Activated CD4-positive, alpha-beta T cell treated with anti-CD3 and anti-CD28 coated beads for 1 hour (primary cell): ENCODE measurements at regions not wholly inside any gene's neighbourhood (a gene's known extent, or its start where the extent isn't known, plus 50 kb on each side); places are given as distances from the start of the nearest gene placed in this dataset.

Experiments used
- DNase-seq: peaks from one replicate; pipeline ENCODE4 v3.0.0-alpha.2; 2020

- DNase-seq: no peak
Measured at GRCh38 chr2:41926614-41927580, 120.9 kb upstream of the PKDCC start.

- no peak for DNase-seq
Measured at GRCh38 chr2:41927581-41928264, 120.1 kb upstream of the PKDCC start.

- no peak for DNase-seq
Measured at GRCh38 chr2:41928526-41928925, 119.3 kb upstream of the PKDCC start.

- no peak for DNase-seq
Measured at GRCh38 chr2:41930807-41931566, 116.8 kb upstream of the PKDCC start.

GRCh38 chr2:41932241-41933045, 115.4 kb upstream of the PKDCC start:
- no peak for DNase-seq

- no peak for DNase-seq
Measured at GRCh38 chr2:41933046-41933420, 114.8 kb upstream of the PKDCC start.

GRCh38 chr2:41933585-41934320, 114.1 kb upstream of the PKDCC start:
- no peak for DNase-seq

GRCh38 chr2:41934329-41934958, 113.4 kb upstream of the PKDCC start:
- DNase-seq: no peak

GRCh38 chr2:41935002-41935401, 112.8 kb upstream of the PKDCC start:
- no peak for DNase-seq

GRCh38 chr2:41935825-41936224, 112.0 kb upstream of the PKDCC start:
- no peak for DNase-seq

GRCh38 chr2:41936771-41937463, 110.9 kb upstream of the PKDCC start:
- no peak for DNase-seq

- DNase-seq: no peak
Measured at GRCh38 chr2:41937464-41937906, 110.3 kb upstream of the PKDCC start.

GRCh38 chr2:41937921-41938708, 109.7 kb upstream of the PKDCC start:
- DNase-seq: no peak

GRCh38 chr2:41940060-41940744, 107.6 kb upstream of the PKDCC start:
- DNase-seq: no peak

- no peak for DNase-seq
Measured at GRCh38 chr2:41940745-41941063, 107.1 kb upstream of the PKDCC start.

GRCh38 chr2:41941831-41942230, 106.0 kb upstream of the PKDCC start:
- DNase-seq: no peak

GRCh38 chr2:41942278-41942677, 105.5 kb upstream of the PKDCC start:
- no peak for DNase-seq

GRCh38 chr2:41943159-41943558, 104.7 kb upstream of the PKDCC start:
- no peak for DNase-seq

- no peak for DNase-seq
Measured at GRCh38 chr2:41944220-41944880, 103.5 kb upstream of the PKDCC start.
